Esophagus muscularis mucosa (tissue), 3 donors: ENCODE measurements at regions not wholly inside any gene's neighbourhood (a gene's known extent, or its start where the extent isn't known, plus 50 kb on each side); places are given as distances from the start of the nearest gene placed in this dataset.

Source experiments
- POLR2A ChIP-seq: fragments of 450-650 bp; IDR thresholded peaks from one replicate; pipeline ENCODE4 v1.6.1; 2017; ENCODE audit warnings: antibody characterized with exemption, moderate library complexity, mild to moderate bottlenecking, low read depth
- TF ChIP-seq, protein P1 (sequence below), 3 experiments: fragments of 200-600 bp in 2 of 3; fragments of 450-650 bp in 1 of 3; sonication (generic) in 2 of 3; IDR thresholded peaks; one replicate each; pipeline ENCODE4 v1.5.1; 2017 to 2019; ENCODE audit warnings: antibody characterized with exemption in 3 of 3, mild to moderate bottlenecking in 2 of 3, moderate library complexity in 1 of 3

DNA sequence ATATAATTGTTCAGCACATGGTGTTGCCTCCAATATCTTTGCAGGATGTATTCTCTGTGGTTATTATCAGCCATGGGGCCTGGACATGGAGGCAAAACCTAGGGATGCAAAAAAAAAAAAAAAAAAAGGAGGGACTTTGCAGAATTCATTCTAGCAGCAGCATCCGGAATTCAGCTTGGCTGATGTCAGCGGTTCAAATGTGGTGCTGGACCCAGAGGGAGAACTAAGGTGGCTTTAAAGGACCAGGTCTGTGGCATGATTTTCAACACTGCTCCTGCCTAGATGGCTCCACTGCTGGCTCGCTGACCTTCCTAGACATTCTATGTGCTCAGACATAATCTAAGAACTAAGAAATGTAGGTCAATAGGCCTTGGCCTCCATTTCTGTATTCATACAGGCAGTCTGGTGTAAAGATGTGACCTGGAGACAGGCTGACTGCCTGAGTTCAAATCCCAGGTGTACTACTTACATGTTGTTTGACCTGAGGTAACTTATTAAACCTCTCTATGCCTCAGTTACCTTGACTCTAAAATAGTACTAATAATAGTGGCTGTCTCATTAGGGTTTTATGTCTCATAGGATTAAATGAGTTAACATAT lies 108.6 kb downstream of the PPM1A start:
- TF ChIP-seq POLR2A = no peak
- TF ChIP-seq, protein P1, sequence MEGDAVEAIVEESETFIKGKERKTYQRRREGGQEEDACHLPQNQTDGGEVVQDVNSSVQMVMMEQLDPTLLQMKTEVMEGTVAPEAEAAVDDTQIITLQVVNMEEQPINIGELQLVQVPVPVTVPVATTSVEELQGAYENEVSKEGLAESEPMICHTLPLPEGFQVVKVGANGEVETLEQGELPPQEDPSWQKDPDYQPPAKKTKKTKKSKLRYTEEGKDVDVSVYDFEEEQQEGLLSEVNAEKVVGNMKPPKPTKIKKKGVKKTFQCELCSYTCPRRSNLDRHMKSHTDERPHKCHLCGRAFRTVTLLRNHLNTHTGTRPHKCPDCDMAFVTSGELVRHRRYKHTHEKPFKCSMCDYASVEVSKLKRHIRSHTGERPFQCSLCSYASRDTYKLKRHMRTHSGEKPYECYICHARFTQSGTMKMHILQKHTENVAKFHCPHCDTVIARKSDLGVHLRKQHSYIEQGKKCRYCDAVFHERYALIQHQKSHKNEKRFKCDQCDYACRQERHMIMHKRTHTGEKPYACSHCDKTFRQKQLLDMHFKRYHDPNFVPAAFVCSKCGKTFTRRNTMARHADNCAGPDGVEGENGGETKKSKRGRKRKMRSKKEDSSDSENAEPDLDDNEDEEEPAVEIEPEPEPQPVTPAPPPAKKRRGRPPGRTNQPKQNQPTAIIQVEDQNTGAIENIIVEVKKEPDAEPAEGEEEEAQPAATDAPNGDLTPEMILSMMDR (IDR thresholded peaks at IDR 0.05) = no peak
